Adrenal gland (tissue), 9 donors: ENCODE measurements at regions not wholly inside any gene's neighbourhood (a gene's known extent, or its start where the extent isn't known, plus 50 kb on each side); places are given as distances from the start of the nearest gene placed in this dataset.
"Not testable (repeated sequence)": the region's sequence is repeated elsewhere in the genome, so short reads cannot be mapped to it uniquely, and the experiment has no call there.

Experiments
- DNase-seq, 7 donors: peaks; one replicate each; pipeline ENCODE4 v3.0.0-alpha.2; 2019 to 2020
- H3K27ac ChIP-seq, 5 donors: fragments of 200-600 bp; sonication (generic) in 4 of 5; 1 replicate in 3 of 5; 2 replicates in 2 of 5; pipeline versions ENCODE4 v1.5.1 to v1.8.0; 2016 to 2020; ENCODE audit warnings: mild to moderate bottlenecking in 1 of 5
- H3K27me3 ChIP-seq: fragments of 200-600 bp; 2 replicates; pipeline ENCODE4 v1.8.0; 2021
- H3K36me3 ChIP-seq, 2 donors: fragments of 200-600 bp; replicated peaks in 1 of 2; 1 replicate in 1 of 2; 2 replicates in 1 of 2; pipeline versions ENCODE4 v1.5.1 to v1.8.0; 2018 to 2022
- H3K4me1 ChIP-seq, 2 donors: fragments of 200-600 bp; replicated peaks in 1 of 2; 1 replicate in 1 of 2; 2 replicates in 1 of 2; pipeline versions ENCODE4 v1.5.1 to v1.8.0; 2018 to 2021
- H3K4me3 ChIP-seq, 4 donors: fragments of 200-600 bp; sonication (generic) in 3 of 4; one replicate each; pipeline ENCODE4 v1.5.1; 2016 to 2018
- H3K9me3 ChIP-seq, 3 donors: fragments of 200-600 bp; sonication (generic) in 1 of 3; replicated peaks in 1 of 3; 1 replicate in 2 of 3; 2 replicates in 1 of 3; pipeline versions ENCODE4 v1.5.1 to v1.8.0; 2016 to 2021
- POLR2A ChIP-seq, 2 donors: fragments of 450-650 bp; IDR thresholded peaks; one replicate each; pipeline ENCODE4 v1.6.1; 2017; ENCODE audit warnings: antibody characterized with exemption in 2 of 2, mild to moderate bottlenecking in 2 of 2, moderate library complexity in 1 of 2
- WGBS, 4 donors: extraction: QIAGEN DNeasy Blood & Tissue Kit in 2 of 4; methylation state at CpG; one replicate each; pipeline versions ENCODE4 v1.1.5 to v1.1.7; 2013 to 2017; 5-methylcytosine and 5-hydroxymethylcytosine counted together
- intact Hi-C, 2 donors: fragments of 100-400 bp; cut with DNase I; formaldehyde crosslinking; loops; one replicate each; pipeline versions ENCODE4 v1.14.1 to v1.15.0; 2022 to 2023
- TF ChIP-seq, protein P1 (sequence below), 6 experiments: fragments of 450-650 bp in 4 of 6; fragments of 200-600 bp in 2 of 6; sonication (generic) in 1 of 6; IDR thresholded peaks; 1 replicate in 5 of 6; 2 replicates in 1 of 6; pipeline versions ENCODE4 v1.5.1 to v1.8.0; 2016 to 2021; ENCODE audit warnings: antibody characterized with exemption in 6 of 6, mild to moderate bottlenecking in 2 of 6, moderate library complexity in 1 of 6
- donor health status: healthy with polysubstance abuse.
- donor health status: Bipolar disorder and iron deficiency.
- donor health status: DM: yes; HTN: yes; CAD: no.
- donor health status: DM: no; HTN: no; CAD: no.
- donor health status: DM: no; HTN: no; CAD: no.

DNA sequence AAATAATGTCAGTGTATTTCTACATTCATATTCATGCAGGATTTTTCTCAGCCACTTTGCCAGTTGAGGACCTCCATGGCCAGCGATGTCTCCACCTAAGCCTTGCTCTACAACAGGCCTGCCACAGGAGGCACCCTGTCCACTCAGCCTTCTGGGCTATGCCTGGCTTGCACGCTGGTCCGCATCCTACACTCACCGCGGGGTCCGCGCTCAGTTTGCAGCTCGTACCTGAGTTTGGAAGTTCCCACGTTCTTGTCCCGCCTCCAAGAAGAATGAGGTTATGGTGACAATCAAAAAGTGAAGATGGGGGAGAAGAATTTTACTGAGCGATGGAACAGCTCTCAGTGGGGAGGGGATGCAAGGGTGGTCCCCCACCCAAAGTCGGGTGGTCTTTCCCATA, 93.6 kb upstream of the GRIK1 start:
- DNase-seq = no peak
- H3K27ac ChIP-seq = no peak overlapping the region
- 84 to 90% (median 87%) methylated on average over 12 of the region's 12 CpGs for WGBS, 4 donors
- H3K27me3 ChIP-seq = no peaks in the 10 kb centered on the region
- H3K9me3 ChIP-seq = peaks cover 0 to 2% (median 0%) of the 10 kb centered on the region in 3 donors
- intact Hi-C loops = no loop called here
- H3K4me3 ChIP-seq = no peak overlapping the region
- no peak for TF ChIP-seq POLR2A (IDR thresholded peaks at IDR 0.05)
- TF ChIP-seq, protein P1, sequence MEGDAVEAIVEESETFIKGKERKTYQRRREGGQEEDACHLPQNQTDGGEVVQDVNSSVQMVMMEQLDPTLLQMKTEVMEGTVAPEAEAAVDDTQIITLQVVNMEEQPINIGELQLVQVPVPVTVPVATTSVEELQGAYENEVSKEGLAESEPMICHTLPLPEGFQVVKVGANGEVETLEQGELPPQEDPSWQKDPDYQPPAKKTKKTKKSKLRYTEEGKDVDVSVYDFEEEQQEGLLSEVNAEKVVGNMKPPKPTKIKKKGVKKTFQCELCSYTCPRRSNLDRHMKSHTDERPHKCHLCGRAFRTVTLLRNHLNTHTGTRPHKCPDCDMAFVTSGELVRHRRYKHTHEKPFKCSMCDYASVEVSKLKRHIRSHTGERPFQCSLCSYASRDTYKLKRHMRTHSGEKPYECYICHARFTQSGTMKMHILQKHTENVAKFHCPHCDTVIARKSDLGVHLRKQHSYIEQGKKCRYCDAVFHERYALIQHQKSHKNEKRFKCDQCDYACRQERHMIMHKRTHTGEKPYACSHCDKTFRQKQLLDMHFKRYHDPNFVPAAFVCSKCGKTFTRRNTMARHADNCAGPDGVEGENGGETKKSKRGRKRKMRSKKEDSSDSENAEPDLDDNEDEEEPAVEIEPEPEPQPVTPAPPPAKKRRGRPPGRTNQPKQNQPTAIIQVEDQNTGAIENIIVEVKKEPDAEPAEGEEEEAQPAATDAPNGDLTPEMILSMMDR (IDR thresholded peaks at IDR 0.05) = no peak
- no peaks in the 10 kb centered on the region for H3K36me3 ChIP-seq
- H3K4me1 ChIP-seq = no peaks in the 10 kb centered on the region

GRCh38 chr21:30030416-30030815, 90.6 kb upstream of the GRIK1 start:
- no peak for TF ChIP-seq POLR2A (IDR thresholded peaks at IDR 0.05)
- TF ChIP-seq, protein P1 (IDR thresholded peaks at IDR 0.05) = no peak

GRCh38 chr21:30028537-30028936, 88.7 kb upstream of the GRIK1 start:
- WGBS, 4 donors = 67 to 75% (median 72%) methylated on average over 2 of the region's 2 CpGs
- TF ChIP-seq, protein P1 (IDR thresholded peaks at IDR 0.05) = no peak
- TF ChIP-seq POLR2A (IDR thresholded peaks at IDR 0.05) = no peak

More at GRCh38 chr21:30030416-30030815, 90.6 kb upstream of the GRIK1 start:
- no peaks in the 10 kb centered on the region for H3K9me3 ChIP-seq
- H3K27me3 ChIP-seq = no peaks in the 10 kb centered on the region
- intact Hi-C loops = no loop called here
- no peak overlapping the region for H3K4me3 ChIP-seq
- no peaks in the 10 kb centered on the region for H3K4me1 ChIP-seq
- no peaks in the 10 kb centered on the region for H3K36me3 ChIP-seq
- DNase-seq = no peak
- no peak overlapping the region for H3K27ac ChIP-seq
- 59 to 73% (median 68%) methylated on average over 6 of the region's 6 CpGs for WGBS, 4 donors

GRCh38 chr21:30027986-30028385, 88.2 kb upstream of the GRIK1 start:
- no peak for DNase-seq
- no peaks in the 10 kb centered on the region for H3K36me3 ChIP-seq
- WGBS, 4 donors = 49 to 58% (median 52%) methylated on average over 6 of the region's 6 CpGs
- no peak for TF ChIP-seq POLR2A (IDR thresholded peaks at IDR 0.05)
- TF ChIP-seq, protein P1 (IDR thresholded peaks at IDR 0.05) = no peak
- H3K27me3 ChIP-seq = no peaks in the 10 kb centered on the region
- no peak overlapping the region for H3K4me3 ChIP-seq
- H3K27ac ChIP-seq = no peak overlapping the region
- H3K9me3 ChIP-seq = no peaks in the 10 kb centered on the region
- no peaks in the 10 kb centered on the region for H3K4me1 ChIP-seq
- intact Hi-C loops = no loop called here

More at GRCh38 chr21:30028537-30028936, 88.7 kb upstream of the GRIK1 start:
- Histone ChIP-seq H3K27me3 (no peaks in the 10 kb centered on the region), H3K4me1 (no peaks in the 10 kb centered on the region), H3K36me3 (no peaks in the 10 kb centered on the region), H3K27ac (no peak overlapping the region), H3K9me3 (no peaks in the 10 kb centered on the region), H3K4me3 (no peak overlapping the region)
- intact Hi-C loops = no loop called here
- DNase-seq = no peak

DNA sequence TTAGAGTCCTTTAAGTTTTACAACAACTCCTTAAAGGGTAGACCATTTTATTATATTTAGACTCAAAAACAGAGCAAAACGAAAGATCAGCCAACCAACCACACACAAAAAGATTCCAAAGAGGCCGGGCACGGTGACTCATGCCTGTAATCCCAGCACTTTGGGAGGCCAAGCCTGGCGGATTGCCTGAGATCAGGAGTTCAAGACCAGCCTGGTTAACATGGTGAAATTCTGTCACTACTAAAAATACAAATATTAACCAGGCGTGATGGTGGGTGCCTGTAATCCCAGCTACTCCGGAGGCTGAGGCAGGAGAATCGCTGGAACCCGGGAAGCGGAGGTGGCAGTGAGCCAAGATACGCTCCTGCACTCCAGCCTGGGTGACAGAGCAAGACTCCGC, 83.3 kb upstream of the GRIK1 start:
- H3K27ac ChIP-seq, H3K36me3 ChIP-seq, H3K27me3 ChIP-seq, H3K4me1 ChIP-seq, H3K9me3 ChIP-seq, intact Hi-C loops, DNase-seq, H3K4me3 ChIP-seq: not testable (repeated sequence)
- WGBS, 4 donors = 69 to 76% (median 73%) methylated on average over 11 of the region's 11 CpGs
